ENCODE measurements at regions not wholly inside any gene's neighbourhood (a gene's known extent, or its start where the extent isn't known, plus 50 kb on each side); places are given as distances from the start of the nearest gene placed in this dataset.
"Not testable (repeated sequence)": the region's sequence is repeated elsewhere in the genome, so short reads cannot be mapped to it uniquely, and the experiment has no call there.

GRCh38 chr13:42490676-42491075 lies 83.3 kb upstream of the TNFSF11 start:
- H3K4me1 ChIP-seq: no peaks in the 10 kb centered on the region
- H3K27ac ChIP-seq: no peak overlapping the region
- WGBS, 2 donors: 66 to 73% methylated on average over 5 of the region's 5 CpGs
- no peaks in the 10 kb centered on the region for H3K27me3 ChIP-seq
- no peak for DNase-seq
- H3K9me3 ChIP-seq: no peaks in the 10 kb centered on the region
- no peak for TF ChIP-seq EP300 (IDR thresholded peaks at IDR 0.05)
- TF ChIP-seq POLR2AphosphoS5 (IDR thresholded peaks at IDR 0.05): no peak
- TF ChIP-seq CTCF (IDR thresholded peaks at IDR 0.05): no peak
- TF ChIP-seq POLR2A (IDR thresholded peaks at IDR 0.05): no peak
- H3K4me3 ChIP-seq: no peak overlapping the region
- H3K36me3 ChIP-seq: no peaks in the 10 kb centered on the region
- intact Hi-C loops (cut with DNase I): no loop called here

GRCh38 chr13:42492372-42492920 lies 81.5 kb upstream of the TNFSF11 start:
- DNase-seq: no peak
- no peak for TF ChIP-seq POLR2AphosphoS5 (IDR thresholded peaks at IDR 0.05)
- TF ChIP-seq EP300 (IDR thresholded peaks at IDR 0.05): no peak
- TF ChIP-seq CTCF (IDR thresholded peaks at IDR 0.05): no peak
- no peak for TF ChIP-seq POLR2A (IDR thresholded peaks at IDR 0.05)
- no peaks in the 10 kb centered on the region for H3K4me1 ChIP-seq
- intact Hi-C loops (cut with DNase I): no loop called here
- 89 to 95% methylated on average over 4 of the region's 4 CpGs for WGBS, 2 donors
- no peaks in the 10 kb centered on the region for H3K36me3 ChIP-seq
- H3K27ac ChIP-seq: no peak overlapping the region
- H3K9me3 ChIP-seq: no peaks in the 10 kb centered on the region
- H3K27me3 ChIP-seq: no peaks in the 10 kb centered on the region
- H3K4me3 ChIP-seq: no peak overlapping the region

GRCh38 chr13:42494157-42494556 lies 79.8 kb upstream of the TNFSF11 start:
- H3K36me3 ChIP-seq: no peaks in the 10 kb centered on the region
- H3K27ac ChIP-seq: no peak overlapping the region
- H3K9me3 ChIP-seq: no peaks in the 10 kb centered on the region
- 54 to 86% methylated on average over 3 of the region's 3 CpGs for WGBS, 2 donors
- no peaks in the 10 kb centered on the region for H3K4me1 ChIP-seq
- TF ChIP-seq CTCF (IDR thresholded peaks at IDR 0.05) (no peak), POLR2AphosphoS5 (IDR thresholded peaks at IDR 0.05) (no peak), POLR2A (IDR thresholded peaks at IDR 0.05) (no peak), EP300 (IDR thresholded peaks at IDR 0.05) (no peak)
- intact Hi-C loops (cut with DNase I): no loop called here
- H3K27me3 ChIP-seq: no peaks in the 10 kb centered on the region
- H3K4me3 ChIP-seq: no peak overlapping the region
- no peak for DNase-seq

- no peaks in the 10 kb centered on the region for H3K27me3 ChIP-seq
- intact Hi-C loops (cut with DNase I): no loop called here
- TF ChIP-seq EP300 (IDR thresholded peaks at IDR 0.05) (no peak), POLR2AphosphoS5 (IDR thresholded peaks at IDR 0.05) (no peak), POLR2A (IDR thresholded peaks at IDR 0.05) (no peak), CTCF (IDR thresholded peaks at IDR 0.05) (no peak)
- no peaks in the 10 kb centered on the region for H3K4me1 ChIP-seq
- no peak for DNase-seq
- no peak overlapping the region for H3K27ac ChIP-seq
- H3K36me3 ChIP-seq: no peaks in the 10 kb centered on the region
- H3K9me3 ChIP-seq: no peaks in the 10 kb centered on the region
- no peak overlapping the region for H3K4me3 ChIP-seq
These were observed 78.7 kb upstream of the TNFSF11 start for GRCh38 chr13:42495255-42495654.

GRCh38 chr13:42495751-42496150 lies 78.2 kb upstream of the TNFSF11 start:
- intact Hi-C loops (cut with DNase I): no loop called here
- no peak for DNase-seq

GRCh38 chr13:42496926-42497554 lies 76.9 kb upstream of the TNFSF11 start:
- H3K9me3 ChIP-seq; H3K27me3 ChIP-seq; DNase-seq; H3K4me3 ChIP-seq; intact Hi-C loops (cut with DNase I); H3K36me3 ChIP-seq; H3K27ac ChIP-seq; H3K4me1 ChIP-seq: not testable (repeated sequence)
- WGBS, 2 donors: 84 to 90% methylated on average over 10 of the region's 10 CpGs

More at GRCh38 chr13:42495751-42496150, 78.2 kb upstream of the TNFSF11 start:
- Histone ChIP-seq H3K27ac (no peak overlapping the region), H3K36me3 (no peaks in the 10 kb centered on the region), H3K27me3 (no peaks in the 10 kb centered on the region), H3K9me3 (no peaks in the 10 kb centered on the region), H3K4me3 (no peak overlapping the region), H3K4me1 (no peaks in the 10 kb centered on the region)
- TF ChIP-seq CTCF (IDR thresholded peaks at IDR 0.05) (no peak), POLR2A (IDR thresholded peaks at IDR 0.05) (no peak), POLR2AphosphoS5 (IDR thresholded peaks at IDR 0.05) (no peak), EP300 (IDR thresholded peaks at IDR 0.05) (no peak)
- 71 to 76% methylated on average over 7 of the region's 7 CpGs for whole genome bisulfite sequencing, 2 donors

Measured in sigmoid colon (tissue), 6 donors.